GM13976 (cell line): ENCODE measurements at regions not wholly inside any gene's neighbourhood (a gene's known extent, or its start where the extent isn't known, plus 50 kb on each side); places are given as distances from the start of the nearest gene placed in this dataset.
"Not testable (repeated sequence)": the region's sequence is repeated elsewhere in the genome, so short reads cannot be mapped to it uniquely, and the experiment has no call there.

Source experiments
- DNase-seq: peaks from one replicate; pipeline ENCODE4 v3.0.0; 2012; ENCODE audit warnings: low spot score
- in situ Hi-C: fragments of 300-500 bp; cut with MboI; formaldehyde crosslinking; loops from one replicate; pipeline ENCODE4 v1.12.0; 2022; ENCODE audit warnings: low sequenced_read_pairs, mixed read lengths, inconsistent platforms; ENCODE audit not compliant: unreplicated experiment
- TF ChIP-seq, protein P1 (sequence below): IDR thresholded peaks from 2 replicates; pipeline ENCODE4 v1.5.1; 2012; ENCODE audit warnings: borderline replicate concordance, mild to moderate bottlenecking; ENCODE audit not compliant: insufficient read depth; ENCODE audit errors: extremely low read depth, missing control alignments, control extremely low read depth

DNA sequence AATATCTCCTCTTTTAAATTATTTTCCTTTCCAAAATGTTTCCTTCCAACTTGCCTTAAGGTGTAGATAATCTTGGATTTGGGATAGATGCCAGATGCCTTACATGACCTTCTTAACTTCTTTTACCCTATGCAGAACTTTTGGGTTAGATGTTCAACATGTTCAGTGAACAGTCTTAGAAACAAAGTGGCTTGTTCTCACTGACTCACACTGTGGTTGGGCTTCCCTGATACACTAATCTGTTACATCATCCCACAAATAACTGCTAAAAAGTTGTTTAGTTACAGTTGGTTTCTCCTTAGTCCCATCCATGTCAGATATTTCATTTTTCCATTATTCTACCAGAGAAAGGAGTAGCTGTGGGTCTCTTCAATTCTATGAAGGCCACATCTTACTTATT, 2638.2 kb downstream of the PCDH9 start:
- in situ Hi-C loops, result no loop called here
- DNase-seq, result no peak
- TF ChIP-seq, protein P1, sequence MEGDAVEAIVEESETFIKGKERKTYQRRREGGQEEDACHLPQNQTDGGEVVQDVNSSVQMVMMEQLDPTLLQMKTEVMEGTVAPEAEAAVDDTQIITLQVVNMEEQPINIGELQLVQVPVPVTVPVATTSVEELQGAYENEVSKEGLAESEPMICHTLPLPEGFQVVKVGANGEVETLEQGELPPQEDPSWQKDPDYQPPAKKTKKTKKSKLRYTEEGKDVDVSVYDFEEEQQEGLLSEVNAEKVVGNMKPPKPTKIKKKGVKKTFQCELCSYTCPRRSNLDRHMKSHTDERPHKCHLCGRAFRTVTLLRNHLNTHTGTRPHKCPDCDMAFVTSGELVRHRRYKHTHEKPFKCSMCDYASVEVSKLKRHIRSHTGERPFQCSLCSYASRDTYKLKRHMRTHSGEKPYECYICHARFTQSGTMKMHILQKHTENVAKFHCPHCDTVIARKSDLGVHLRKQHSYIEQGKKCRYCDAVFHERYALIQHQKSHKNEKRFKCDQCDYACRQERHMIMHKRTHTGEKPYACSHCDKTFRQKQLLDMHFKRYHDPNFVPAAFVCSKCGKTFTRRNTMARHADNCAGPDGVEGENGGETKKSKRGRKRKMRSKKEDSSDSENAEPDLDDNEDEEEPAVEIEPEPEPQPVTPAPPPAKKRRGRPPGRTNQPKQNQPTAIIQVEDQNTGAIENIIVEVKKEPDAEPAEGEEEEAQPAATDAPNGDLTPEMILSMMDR, result no peak

DNA sequence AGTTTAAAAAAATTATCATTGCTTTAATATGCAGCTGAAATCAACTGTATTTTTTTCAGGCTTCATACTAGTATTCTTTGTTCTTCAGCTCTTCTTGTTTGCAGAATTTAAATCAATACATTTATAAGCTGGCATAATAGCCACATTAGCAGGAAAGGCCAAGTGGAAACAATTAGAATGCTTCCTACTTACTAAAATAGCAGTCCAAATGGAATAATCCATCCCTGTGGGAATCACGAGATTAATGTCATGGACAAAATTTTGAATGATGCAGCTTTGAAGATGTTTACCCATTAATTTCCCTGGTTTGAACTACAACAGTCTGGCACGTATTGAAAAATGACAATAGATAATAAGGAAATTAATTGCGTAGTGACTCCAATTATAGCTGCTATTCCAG, 2650.8 kb downstream of the PCDH9 start:
- in situ Hi-C loops, result no loop called here
- TF ChIP-seq, protein P1, result no peak

GRCh38 chr13:64568748-64569147, 2661.4 kb downstream of the PCDH9 start:
- DNase-seq, result no peak
- in situ Hi-C loops, result no loop called here
- TF ChIP-seq, protein P1, result no peak

More for the DNA sequence above, 2650.8 kb downstream of the PCDH9 start:
- DNase-seq, result no peak

DNA sequence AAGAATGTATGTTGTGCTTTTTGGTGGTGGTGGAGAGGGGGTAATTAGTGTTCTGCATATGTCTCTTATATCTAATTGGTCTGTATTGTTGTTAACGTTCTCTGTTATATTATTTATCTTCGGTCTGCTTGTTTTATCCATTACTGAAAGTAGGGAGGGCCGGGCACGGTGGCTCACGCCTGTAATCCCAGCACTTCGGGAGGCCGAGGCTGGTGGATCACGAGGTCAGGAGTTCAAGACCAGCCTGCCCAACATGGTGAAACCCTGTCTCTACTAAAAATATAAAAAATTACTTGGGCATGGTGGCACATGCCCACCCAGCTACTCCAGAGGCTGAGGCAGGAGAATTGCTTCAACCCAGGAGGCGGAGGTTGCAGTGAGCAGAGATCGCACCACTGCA, 2672.1 kb downstream of the PCDH9 start:
- DNase-seq, in situ Hi-C loops: not testable (repeated sequence)

GRCh38 chr13:64556376-64556775, 2673.8 kb downstream of the PCDH9 start:
- in situ Hi-C loops, result no loop called here
- DNase-seq, result no peak
- TF ChIP-seq, protein P1, result no peak

GRCh38 chr13:64553411-64554129, 2676.6 kb downstream of the PCDH9 start:
- no peak for DNase-seq
- in situ Hi-C loops, result no loop called here
- TF ChIP-seq, protein P1, result no peak

DNA sequence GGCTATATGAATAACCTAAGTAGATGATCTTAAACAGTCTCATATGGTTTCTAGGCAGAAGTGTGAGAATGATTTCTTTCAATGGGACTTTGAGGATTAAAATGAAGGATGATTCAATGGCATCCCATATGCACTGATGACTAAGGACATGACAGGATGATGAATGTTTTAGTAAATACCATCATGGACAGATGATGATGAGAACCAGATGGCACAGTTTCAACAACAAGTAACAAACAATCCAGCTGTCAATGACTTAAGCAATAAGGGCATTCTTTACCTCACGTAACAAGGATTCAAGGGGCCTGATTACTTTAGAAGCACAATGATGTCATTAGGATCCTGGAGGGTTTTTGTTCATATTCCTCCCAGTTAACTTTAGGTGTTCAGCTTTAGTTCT, 2678.4 kb downstream of the PCDH9 start:
- no peak for DNase-seq
- in situ Hi-C loops, result no loop called here
- TF ChIP-seq, protein P1, result no peak
